ENCODE measurements at regions not wholly inside any gene's neighbourhood (a gene's known extent, or its start where the extent isn't known, plus 50 kb on each side); places are given as distances from the start of the nearest gene placed in this dataset.

DNA sequence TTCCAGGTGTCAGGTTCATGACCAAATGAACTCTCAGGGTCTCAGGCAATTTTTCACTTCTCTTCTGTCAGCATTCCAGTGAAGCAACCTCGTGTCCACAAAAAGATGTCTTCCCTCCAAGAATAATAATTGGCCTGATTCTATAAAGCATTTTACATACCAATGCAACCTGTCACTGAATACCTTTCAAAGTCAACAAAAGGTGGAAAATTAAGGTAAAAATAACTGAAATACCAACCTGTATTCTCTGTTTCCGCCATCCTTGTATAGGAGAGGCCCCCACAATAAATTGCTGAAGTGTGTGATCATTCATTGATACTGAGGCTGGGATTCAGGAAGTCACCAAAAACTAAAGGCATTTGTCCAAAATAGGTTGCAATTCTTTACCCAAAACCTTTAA lies 77.4 kb upstream of the TMEM45B start:
- TF ChIP-seq, protein P1, sequence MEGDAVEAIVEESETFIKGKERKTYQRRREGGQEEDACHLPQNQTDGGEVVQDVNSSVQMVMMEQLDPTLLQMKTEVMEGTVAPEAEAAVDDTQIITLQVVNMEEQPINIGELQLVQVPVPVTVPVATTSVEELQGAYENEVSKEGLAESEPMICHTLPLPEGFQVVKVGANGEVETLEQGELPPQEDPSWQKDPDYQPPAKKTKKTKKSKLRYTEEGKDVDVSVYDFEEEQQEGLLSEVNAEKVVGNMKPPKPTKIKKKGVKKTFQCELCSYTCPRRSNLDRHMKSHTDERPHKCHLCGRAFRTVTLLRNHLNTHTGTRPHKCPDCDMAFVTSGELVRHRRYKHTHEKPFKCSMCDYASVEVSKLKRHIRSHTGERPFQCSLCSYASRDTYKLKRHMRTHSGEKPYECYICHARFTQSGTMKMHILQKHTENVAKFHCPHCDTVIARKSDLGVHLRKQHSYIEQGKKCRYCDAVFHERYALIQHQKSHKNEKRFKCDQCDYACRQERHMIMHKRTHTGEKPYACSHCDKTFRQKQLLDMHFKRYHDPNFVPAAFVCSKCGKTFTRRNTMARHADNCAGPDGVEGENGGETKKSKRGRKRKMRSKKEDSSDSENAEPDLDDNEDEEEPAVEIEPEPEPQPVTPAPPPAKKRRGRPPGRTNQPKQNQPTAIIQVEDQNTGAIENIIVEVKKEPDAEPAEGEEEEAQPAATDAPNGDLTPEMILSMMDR (IDR thresholded peaks at IDR 0.05; ENCODE audit: low read depth, low read length) = no peak
- TF ChIP-seq, protein P2, sequence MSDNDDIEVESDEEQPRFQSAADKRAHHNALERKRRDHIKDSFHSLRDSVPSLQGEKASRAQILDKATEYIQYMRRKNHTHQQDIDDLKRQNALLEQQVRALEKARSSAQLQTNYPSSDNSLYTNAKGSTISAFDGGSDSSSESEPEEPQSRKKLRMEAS (IDR thresholded peaks at IDR 0.05; ENCODE audit: low read depth, low read length) = no peak

Measured in NB4 (cell line).